ENCODE measurements at regions not wholly inside any gene's neighbourhood (a gene's known extent, or its start where the extent isn't known, plus 50 kb on each side); places are given as distances from the start of the nearest gene placed in this dataset.

GRCh38 chr1:30043256-30043655, 680.1 kb downstream of the MATN1 start:
- POLR2A ChIA-PET = no interaction called here
- intact Hi-C loops (cut with micrococcal nuclease; ENCODE audit: unreplicated experiment) (no loop called here), in situ Hi-C loops (cut with MboI) (no loop called here)
- CTCF ChIA-PET = no interaction called here
- SMC1A ChIA-PET (ENCODE audit: uncharacterized antibody, unreplicated experiment) = no interaction called here
- TF ChIP-seq MAX (IDR thresholded peaks at IDR 0.05; ENCODE audit: low read depth, low read length) = no peak
- 0% methylated on average over 2 of the region's 2 CpGs for WGBS (ENCODE audit: insufficient coverage, insufficient replicate concordance, low lambda C conversion rate, missing lambda C conversion rate)
- Histone ChIP-seq H3K4me3 (no peak overlapping the region), H3K9ac (ENCODE audit: control insufficient read depth, insufficient read depth, low read length) (no peak overlapping the region), H3K79me2 (ENCODE audit: control insufficient read depth, insufficient read depth, low read length) (no peaks in the 10 kb centered on the region), H3K27ac (ENCODE audit: control insufficient read depth, insufficient read depth) (no peak overlapping the region), H2AFZ (ENCODE audit: control insufficient read depth, low read depth, low read length) (no peak overlapping the region), H4K20me1 (ENCODE audit: control insufficient read depth, insufficient read depth) (no peaks in the 10 kb centered on the region), H3K36me3 (ENCODE audit: control insufficient read depth in 2 of 2, insufficient read depth in 2 of 2, low read length in 1 of 2) (no peaks in the 10 kb centered on the region), H3K9me3 (replicated peaks; ENCODE audit: control insufficient read depth, insufficient read depth, low read length) (no peaks in the 10 kb centered on the region; the same call in 2 of the 3 replicates), H3K27me3 (replicated peaks in 1 of 2; ENCODE audit: control insufficient read depth in 2 of 2, insufficient read depth in 2 of 2, low read length in 1 of 2) (no peaks in the 10 kb centered on the region), H3K4me1 (ENCODE audit: control insufficient read depth, insufficient read depth, low read length) (no peaks in the 10 kb centered on the region), H3K4me2 (ENCODE audit: control insufficient read depth, insufficient read depth) (no peak overlapping the region)
- RAD21 ChIA-PET (ENCODE audit: unreplicated experiment) = interaction anchor here (0.6 kb wide), 1 partner anchor 766 kb away, joined by 3 read pairs; no protein-coding TSS in a partner anchor
- no TSS peak for BruUV-seq (replicated peaks)
- DNase-seq (ENCODE audit: low read depth, low spot score) = no peak
- no peak for FAIRE-seq
- no peak for ATAC-seq

- ChIA-PET SMC1A (ENCODE audit: uncharacterized antibody, unreplicated experiment) (no interaction called here), POLR2A (no interaction called here), RAD21 (ENCODE audit: unreplicated experiment) (no interaction called here), CTCF (no interaction called here)
- H3K27ac ChIP-seq (ENCODE audit: control insufficient read depth, insufficient read depth) = no peak overlapping the region
- H3K9ac ChIP-seq (ENCODE audit: control insufficient read depth, insufficient read depth, low read length) = no peak overlapping the region
- H2AFZ ChIP-seq (ENCODE audit: control insufficient read depth, low read depth, low read length) = no peak overlapping the region
- H4K20me1 ChIP-seq (ENCODE audit: control insufficient read depth, insufficient read depth) = no peaks in the 10 kb centered on the region
- H3K4me3 ChIP-seq = no peak overlapping the region
- H3K4me2 ChIP-seq (ENCODE audit: control insufficient read depth, insufficient read depth) = no peak overlapping the region
- no peak for FAIRE-seq
- WGBS (ENCODE audit: insufficient coverage, insufficient replicate concordance, low lambda C conversion rate, missing lambda C conversion rate) = 21% methylated on average over 2 of the region's 2 CpGs
- H3K79me2 ChIP-seq (ENCODE audit: control insufficient read depth, insufficient read depth, low read length) = no peaks in the 10 kb centered on the region
- H3K9me3 ChIP-seq (replicated peaks; ENCODE audit: control insufficient read depth, insufficient read depth, low read length) = no peaks in the 10 kb centered on the region; the same call in 2 of the 3 replicates
- BruUV-seq (replicated peaks) = no TSS peak
- no peak for DNase-seq (ENCODE audit: low read depth, low spot score)
- ATAC-seq = no peak
- in situ Hi-C loops (cut with MboI) (no loop called here), intact Hi-C loops (cut with micrococcal nuclease; ENCODE audit: unreplicated experiment) (no loop called here)
- no peaks in the 10 kb centered on the region for H3K27me3 ChIP-seq (replicated peaks in 1 of 2; ENCODE audit: control insufficient read depth in 2 of 2, insufficient read depth in 2 of 2, low read length in 1 of 2)
- H3K4me1 ChIP-seq (ENCODE audit: control insufficient read depth, insufficient read depth, low read length) = no peaks in the 10 kb centered on the region
- no peaks in the 10 kb centered on the region for H3K36me3 ChIP-seq (ENCODE audit: control insufficient read depth in 2 of 2, insufficient read depth in 2 of 2, low read length in 1 of 2)
- TF ChIP-seq HCFC1 (IDR thresholded peaks at IDR 0.05; ENCODE audit: low read length) = no peak
- no peak for TF ChIP-seq MEF2A (IDR thresholded peaks at IDR 0.05; ENCODE audit: insufficient read depth, low read depth, low read length)
- TF ChIP-seq YY1 (IDR thresholded peaks at IDR 0.05; ENCODE audit: low read depth, low read length) = no peak
- TF ChIP-seq BCL3 (IDR thresholded peaks at IDR 0.05; ENCODE audit: borderline replicate concordance, insufficient read depth, low read depth, low read length, poor library complexity, severe bottlenecking) = no peak
- TF ChIP-seq SUPT20H (IDR thresholded peaks at IDR 0.05; ENCODE audit: borderline replicate concordance, control insufficient read depth, low read depth, low read length) = no peak
- no peak for TF ChIP-seq BCL11A (IDR thresholded peaks at IDR 0.05; ENCODE audit: low read depth, low read length)
- TF ChIP-seq KLF5 (IDR thresholded peaks at IDR 0.05; ENCODE audit: partially characterized antibody) = no peak
- no peak for TF ChIP-seq ZBTB40 (IDR thresholded peaks at IDR 0.05; ENCODE audit: borderline replicate concordance)
Observed at GRCh38 chr1:30042438-30043147, 680.8 kb downstream of the MATN1 start.
